ENCODE measurements at regions not wholly inside any gene's neighbourhood (a gene's known extent, or its start where the extent isn't known, plus 50 kb on each side); places are given as distances from the start of the nearest gene placed in this dataset.

GRCh38 chr14:50011242-50011641 is 105.1 kb downstream of the VCPKMT start:
- TF ChIP-seq ZFP30 (CRISPR knock-in tag; IDR thresholded peaks at IDR 0.05) (no peak), TOX (CRISPR knock-in tag; IDR thresholded peaks at IDR 0.05; ENCODE audit: borderline replicate concordance) (no peak), PATZ1 (CRISPR knock-in tag; IDR thresholded peaks at IDR 0.05; ENCODE audit: borderline replicate concordance) (no peak), ZC3H10 (CRISPR knock-in tag; IDR thresholded peaks at IDR 0.05) (no peak), POU6F1 (CRISPR knock-in tag; IDR thresholded peaks at IDR 0.05; ENCODE audit: borderline replicate concordance, low read depth) (no peak), TSHZ2 (CRISPR knock-in tag; IDR thresholded peaks at IDR 0.05) (no peak), GLIS3 (CRISPR knock-in tag; IDR thresholded peaks at IDR 0.05) (no peak)
